B cell (primary cell): ENCODE measurements at regions not wholly inside any gene's neighbourhood (a gene's known extent, or its start where the extent isn't known, plus 50 kb on each side); places are given as distances from the start of the nearest gene placed in this dataset.

Experiments
- CTCF ChIP-seq: fragments of 200-600 bp; IDR thresholded peaks from one replicate; pipeline ENCODE4 v1.8.0; 2022; ENCODE audit warnings: antibody characterized with exemption, mild to moderate bottlenecking
- EZH2 ChIP-seq: IDR thresholded peaks from 2 replicates; pipeline ENCODE4 v1.6.1; 2012; ENCODE audit warnings: borderline replicate concordance, low read depth, mild to moderate bottlenecking, moderate library complexity, low read length; ENCODE audit not compliant: insufficient read depth, poor library complexity, severe bottlenecking

GRCh38 chr17:69757688-69758430, 317.2 kb upstream of the KCNJ16 start:
- TF ChIP-seq CTCF, result no peak
- no peak for TF ChIP-seq EZH2
